ENCODE measurements at regions not wholly inside any gene's neighbourhood (a gene's known extent, or its start where the extent isn't known, plus 50 kb on each side); places are given as distances from the start of the nearest gene placed in this dataset.

GRCh38 chr2:23320058-23320457 is 64.9 kb upstream of the KLHL29 start:
- TF ChIP-seq, protein P1, sequence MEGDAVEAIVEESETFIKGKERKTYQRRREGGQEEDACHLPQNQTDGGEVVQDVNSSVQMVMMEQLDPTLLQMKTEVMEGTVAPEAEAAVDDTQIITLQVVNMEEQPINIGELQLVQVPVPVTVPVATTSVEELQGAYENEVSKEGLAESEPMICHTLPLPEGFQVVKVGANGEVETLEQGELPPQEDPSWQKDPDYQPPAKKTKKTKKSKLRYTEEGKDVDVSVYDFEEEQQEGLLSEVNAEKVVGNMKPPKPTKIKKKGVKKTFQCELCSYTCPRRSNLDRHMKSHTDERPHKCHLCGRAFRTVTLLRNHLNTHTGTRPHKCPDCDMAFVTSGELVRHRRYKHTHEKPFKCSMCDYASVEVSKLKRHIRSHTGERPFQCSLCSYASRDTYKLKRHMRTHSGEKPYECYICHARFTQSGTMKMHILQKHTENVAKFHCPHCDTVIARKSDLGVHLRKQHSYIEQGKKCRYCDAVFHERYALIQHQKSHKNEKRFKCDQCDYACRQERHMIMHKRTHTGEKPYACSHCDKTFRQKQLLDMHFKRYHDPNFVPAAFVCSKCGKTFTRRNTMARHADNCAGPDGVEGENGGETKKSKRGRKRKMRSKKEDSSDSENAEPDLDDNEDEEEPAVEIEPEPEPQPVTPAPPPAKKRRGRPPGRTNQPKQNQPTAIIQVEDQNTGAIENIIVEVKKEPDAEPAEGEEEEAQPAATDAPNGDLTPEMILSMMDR (conservative IDR thresholded peaks at IDR 0.05; ENCODE audit: low read depth, low read length): no peak
- no peak for TF ChIP-seq FOS (IDR thresholded peaks at IDR 0.05; ENCODE audit: low read depth, low read length)
- TF ChIP-seq POLR2A (IDR thresholded peaks at IDR 0.05; ENCODE audit: low read depth, low read length): no peak

Measured in IMR-90 (cell line).